Activated CD4-positive, alpha-beta T cell treated with anti-CD3 and anti-CD28 coated beads, Interleukin-2, amount 10 ng/mL, durations not matched to agents 7 days and 5 days (primary cell): ENCODE measurements at regions not wholly inside any gene's neighbourhood (a gene's known extent, or its start where the extent isn't known, plus 50 kb on each side); places are given as distances from the start of the nearest gene placed in this dataset.
"Not testable (repeated sequence)": the region's sequence is repeated elsewhere in the genome, so short reads cannot be mapped to it uniquely, and the experiment has no call there.

Experiments
- CTCF ChIA-PET: fragments of 350-600 bp; sonication (Branson Sonifier 250); formaldehyde crosslinking; loops from one replicate; lab custom pipeline; 2021; ENCODE audit warnings: antibody characterized with exemption; lab: Charles Lee
- POLR2A ChIA-PET: fragments of 350-600 bp; sonication (Branson Sonifier 250); formaldehyde crosslinking; loops from one replicate; lab custom pipeline; 2021; ENCODE audit warnings: antibody characterized with exemption; lab: Charles Lee
- DNase-seq: peaks from one replicate; pipeline ENCODE4 v3.0.0-alpha.2; 2020
- H3K27ac Mint-ChIP-seq: one replicate; pipeline ENCODE4 v1.8.0; 2021; ENCODE audit warnings: mild to moderate bottlenecking, moderate library complexity, mixed read lengths
- H3K27me3 Mint-ChIP-seq: one replicate; pipeline ENCODE4 v1.8.0; 2021; ENCODE audit warnings: mixed read lengths
- H3K36me3 Mint-ChIP-seq: one replicate; pipeline ENCODE4 v1.8.0; 2021; ENCODE audit warnings: low read depth, mixed read lengths
- H3K4me1 Mint-ChIP-seq: one replicate; pipeline ENCODE4 v1.8.0; 2021; ENCODE audit warnings: mixed read lengths
- H3K4me3 Mint-ChIP-seq: one replicate; pipeline ENCODE4 v1.8.0; 2021; ENCODE audit warnings: mild to moderate bottlenecking, moderate library complexity, mixed read lengths
- H3K9me3 Mint-ChIP-seq: one replicate; pipeline ENCODE4 v1.8.0; 2021; ENCODE audit warnings: mixed read lengths

GRCh38 chr18:39453882-39454281 lies 1888.3 kb upstream of the CELF4 start:
- H3K9me3 Mint-ChIP-seq, result no peaks in the 10 kb centered on the region
- H3K36me3 Mint-ChIP-seq, result no peaks in the 10 kb centered on the region
- CTCF ChIA-PET, result no interaction called here
- no peak overlapping the region for H3K4me3 Mint-ChIP-seq
- H3K4me1 Mint-ChIP-seq, result peaks cover 9% of the 10 kb centered on the region
- POLR2A ChIA-PET, result no interaction called here
- no peak overlapping the region for H3K27ac Mint-ChIP-seq
- no peak for DNase-seq
- H3K27me3 Mint-ChIP-seq, result no peaks in the 10 kb centered on the region

- no peaks in the 10 kb centered on the region for H3K36me3 Mint-ChIP-seq
- no peaks in the 10 kb centered on the region for H3K27me3 Mint-ChIP-seq
- peaks cover 9% of the 10 kb centered on the region for H3K4me1 Mint-ChIP-seq
- CTCF ChIA-PET, result no interaction called here
- no peaks in the 10 kb centered on the region for H3K9me3 Mint-ChIP-seq
- H3K4me3 Mint-ChIP-seq, result no peak overlapping the region
- POLR2A ChIA-PET, result no interaction called here
- DNase-seq, result no peak
- no peak overlapping the region for H3K27ac Mint-ChIP-seq
Measured at GRCh38 chr18:39453356-39453755, 1887.8 kb upstream of the CELF4 start.

GRCh38 chr18:39450958-39451357 lies 1885.4 kb upstream of the CELF4 start:
- no peak overlapping the region for H3K4me3 Mint-ChIP-seq
- POLR2A ChIA-PET, result no interaction called here

DNA sequence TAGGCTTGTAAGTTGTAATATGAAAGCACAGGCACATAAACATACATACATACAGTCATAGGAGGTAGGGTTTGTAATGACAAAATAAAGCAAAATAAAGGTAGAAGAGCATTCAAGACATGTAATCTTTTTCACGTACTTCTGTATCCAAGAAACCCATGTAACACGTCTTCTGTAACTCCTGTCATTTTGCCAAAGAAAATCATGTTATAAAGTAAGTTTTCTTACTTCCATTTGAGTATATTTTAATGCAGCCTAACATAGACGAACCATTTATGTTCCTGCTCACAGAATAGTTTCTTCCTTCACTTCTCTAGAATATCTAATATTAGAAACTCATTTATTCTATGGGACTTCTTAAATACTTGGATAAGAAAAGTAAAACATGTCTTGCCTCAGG lies 1884.0 kb upstream of the CELF4 start:
- POLR2A ChIA-PET, result no interaction called here
- H3K27me3 Mint-ChIP-seq, result no peaks in the 10 kb centered on the region

More at GRCh38 chr18:39450958-39451357, 1885.4 kb upstream of the CELF4 start:
- Mint-ChIP-seq H3K27me3 (no peaks in the 10 kb centered on the region), H3K9me3 (peaks cover 4% of the 10 kb centered on the region), H3K27ac (no peak overlapping the region), H3K4me1 (peaks cover 9% of the 10 kb centered on the region), H3K36me3 (no peaks in the 10 kb centered on the region)
- no peak for DNase-seq
- CTCF ChIA-PET, result no interaction called here

GRCh38 chr18:39448942-39449341 lies 1883.3 kb upstream of the CELF4 start:
- Mint-ChIP-seq H3K9me3 (peaks cover 5% of the 10 kb centered on the region), H3K36me3 (no peaks in the 10 kb centered on the region), H3K27me3 (no peaks in the 10 kb centered on the region), H3K4me1 (peaks cover 11% of the 10 kb centered on the region), H3K4me3 (no peak overlapping the region), H3K27ac (no peak overlapping the region)
- no peak for DNase-seq
- POLR2A ChIA-PET, result no interaction called here
- CTCF ChIA-PET, result no interaction called here

More for the DNA sequence above, 1884.0 kb upstream of the CELF4 start:
- peaks cover 14% of the 10 kb centered on the region for H3K4me1 Mint-ChIP-seq
- no peak for DNase-seq
- H3K36me3 Mint-ChIP-seq, result no peaks in the 10 kb centered on the region
- no peak overlapping the region for H3K4me3 Mint-ChIP-seq
- peaks cover 5% of the 10 kb centered on the region for H3K9me3 Mint-ChIP-seq
- CTCF ChIA-PET, result no interaction called here
- no peak overlapping the region for H3K27ac Mint-ChIP-seq

GRCh38 chr18:39444957-39445356 lies 1879.4 kb upstream of the CELF4 start:
- H3K27ac Mint-ChIP-seq, DNase-seq, H3K27me3 Mint-ChIP-seq, POLR2A ChIA-PET, H3K4me3 Mint-ChIP-seq, H3K9me3 Mint-ChIP-seq, CTCF ChIA-PET, H3K36me3 Mint-ChIP-seq, H3K4me1 Mint-ChIP-seq: not testable (repeated sequence)

GRCh38 chr18:39441648-39442047 lies 1876.0 kb upstream of the CELF4 start:
- H3K36me3 Mint-ChIP-seq, result no peaks in the 10 kb centered on the region
- no peak overlapping the region for H3K4me3 Mint-ChIP-seq
- POLR2A ChIA-PET, result no interaction called here
- no peak overlapping the region for H3K27ac Mint-ChIP-seq
- H3K4me1 Mint-ChIP-seq, result peaks cover 5% of the 10 kb centered on the region
- no peaks in the 10 kb centered on the region for H3K27me3 Mint-ChIP-seq
- no peak for DNase-seq
- H3K9me3 Mint-ChIP-seq, result peaks cover 7% of the 10 kb centered on the region
- CTCF ChIA-PET, result no interaction called here

DNA sequence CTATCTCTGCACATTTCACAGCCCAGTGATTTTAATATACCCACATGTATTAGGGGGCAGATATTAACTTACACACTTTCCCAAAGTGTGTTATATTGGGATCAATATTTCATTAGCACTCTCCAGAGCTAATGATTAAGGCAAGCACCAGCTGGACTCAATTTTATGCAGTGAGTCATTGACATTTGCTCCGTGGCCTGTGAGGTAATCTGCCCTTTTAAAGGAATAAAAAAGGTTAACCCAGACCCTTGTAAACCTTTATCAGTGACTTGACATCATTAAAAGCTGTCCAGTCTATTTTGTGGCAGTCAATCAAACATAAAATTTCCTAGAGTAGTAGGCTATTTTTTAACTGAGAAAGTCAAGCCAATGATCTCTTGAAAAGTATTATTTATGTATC lies 1870.4 kb upstream of the CELF4 start:
- no peaks in the 10 kb centered on the region for H3K36me3 Mint-ChIP-seq
- no peak overlapping the region for H3K4me3 Mint-ChIP-seq
- H3K4me1 Mint-ChIP-seq, result no peaks in the 10 kb centered on the region
- H3K27ac Mint-ChIP-seq, result no peak overlapping the region
- ChIA-PET POLR2A (no interaction called here), CTCF (interaction anchor here (1.1 kb wide), 1 partner anchor 13 kb away, joined by 3 read pairs; no protein-coding TSS in a partner anchor)
- DNase-seq, result no peak
- H3K27me3 Mint-ChIP-seq, result no peaks in the 10 kb centered on the region
- peaks cover 4% of the 10 kb centered on the region for H3K9me3 Mint-ChIP-seq

- H3K4me3 Mint-ChIP-seq, result no peak overlapping the region
Measured at GRCh38 chr18:39435209-39435608, 1869.6 kb upstream of the CELF4 start.

DNA sequence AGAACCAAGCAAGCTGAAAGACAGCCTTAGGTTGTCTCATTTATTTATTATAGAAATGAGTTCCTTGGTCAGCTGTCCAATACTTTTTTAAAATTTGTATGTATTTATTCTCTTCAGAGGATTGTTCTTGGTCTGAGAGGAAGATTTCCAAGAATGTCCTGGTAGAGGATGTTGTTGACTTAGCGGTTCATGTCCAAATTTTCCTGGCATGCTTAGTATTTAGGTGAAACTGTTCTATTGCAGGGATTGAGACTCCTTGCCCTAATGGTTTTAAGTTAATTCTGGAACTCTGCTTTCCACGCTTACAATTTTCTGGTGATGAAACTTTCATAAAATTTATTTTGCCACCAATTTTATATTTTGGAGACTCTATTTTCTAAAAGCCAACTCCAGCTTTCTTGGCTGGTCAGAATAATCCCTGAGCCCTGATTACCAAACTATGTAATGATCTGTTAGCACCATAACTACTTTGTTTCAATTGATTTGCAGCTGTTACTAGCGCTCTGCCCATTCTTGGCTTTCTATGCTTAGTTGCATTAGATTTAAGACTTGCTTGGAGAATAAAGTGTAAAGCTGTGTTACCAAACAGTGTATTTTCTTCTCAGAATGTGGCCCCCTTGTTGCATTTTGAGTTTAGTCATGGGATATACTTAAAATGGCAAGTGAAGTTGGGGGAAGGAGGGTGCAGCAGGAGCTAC lies 1868.8 kb upstream of the CELF4 start:
- Mint-ChIP-seq H3K4me3 (no peak overlapping the region), H3K27me3 (no peaks in the 10 kb centered on the region), H3K4me1 (no peaks in the 10 kb centered on the region), H3K27ac (no peak overlapping the region), H3K36me3 (no peaks in the 10 kb centered on the region), H3K9me3 (peaks cover 2% of the 10 kb centered on the region)
- POLR2A ChIA-PET, result no interaction called here
- DNase-seq, result no peak
- CTCF ChIA-PET, result no interaction called here

More at GRCh38 chr18:39435209-39435608, 1869.6 kb upstream of the CELF4 start:
- ChIA-PET CTCF (interaction anchor here (1.1 kb wide), 1 partner anchor 12 kb away, joined by 3 read pairs; no protein-coding TSS in a partner anchor), POLR2A (no interaction called here)
- no peaks in the 10 kb centered on the region for H3K4me1 Mint-ChIP-seq
- H3K27ac Mint-ChIP-seq, result no peak overlapping the region
- no peaks in the 10 kb centered on the region for H3K36me3 Mint-ChIP-seq
- DNase-seq, result no peak
- peaks cover 4% of the 10 kb centered on the region for H3K9me3 Mint-ChIP-seq
- H3K27me3 Mint-ChIP-seq, result no peaks in the 10 kb centered on the region

DNA sequence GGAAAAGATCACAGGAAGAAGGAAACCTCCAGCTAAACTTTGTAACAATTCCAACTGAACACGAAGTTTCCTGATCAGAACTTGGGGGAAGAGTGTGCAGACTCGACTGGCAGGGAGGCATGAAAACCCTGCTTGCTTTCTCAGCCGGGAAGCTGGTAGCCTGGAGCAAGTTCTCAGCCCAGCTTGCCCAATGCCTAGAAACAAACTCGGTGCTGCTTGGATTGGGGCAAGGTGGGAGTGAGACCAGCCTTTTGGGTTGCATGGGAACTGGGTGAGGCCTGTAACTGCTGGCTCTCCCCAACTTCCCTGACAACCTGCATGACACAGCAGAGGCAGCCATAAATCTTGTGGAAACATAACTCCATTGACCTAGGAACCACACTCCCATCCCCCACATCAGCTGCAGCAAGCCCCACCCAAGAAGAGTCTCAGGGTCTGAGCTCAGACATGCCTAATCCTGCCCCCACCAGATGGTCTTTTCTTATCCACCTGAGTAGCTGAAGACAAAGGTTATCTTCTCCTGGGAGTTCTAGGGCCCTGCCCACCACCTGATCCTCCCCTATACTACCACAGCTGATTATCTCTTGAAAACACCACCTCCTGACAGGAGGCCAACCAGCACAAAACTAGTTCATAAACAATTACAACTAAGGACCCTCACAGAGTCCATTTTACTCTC lies 1859.7 kb upstream of the CELF4 start:
- Mint-ChIP-seq H3K4me3 (no peak overlapping the region), H3K9me3 (peaks cover 10% of the 10 kb centered on the region), H3K27ac (no peak overlapping the region), H3K36me3 (no peaks in the 10 kb centered on the region), H3K27me3 (no peaks in the 10 kb centered on the region), H3K4me1 (no peaks in the 10 kb centered on the region)
- POLR2A ChIA-PET, result no interaction called here
- CTCF ChIA-PET, result no interaction called here
- no peak for DNase-seq

DNA sequence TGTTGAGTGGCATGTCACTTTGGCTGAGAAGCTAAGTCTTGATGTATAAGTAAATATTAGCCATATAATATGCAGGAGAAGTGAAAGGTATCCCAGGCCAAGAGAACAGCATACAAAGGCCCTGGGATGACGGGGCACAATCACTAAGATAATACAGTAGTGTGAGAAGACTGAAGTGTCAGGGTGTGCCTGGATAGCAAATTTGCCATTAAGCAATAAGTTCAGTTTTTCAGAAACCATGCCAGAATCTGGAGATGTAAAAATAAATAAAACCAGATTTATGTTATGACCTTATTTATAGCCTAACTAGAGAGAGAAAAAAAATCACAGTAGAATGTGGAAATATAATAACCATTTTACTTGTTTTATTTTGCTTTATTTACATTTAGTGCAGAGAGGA lies 1858.7 kb upstream of the CELF4 start:
- Mint-ChIP-seq H3K36me3 (no peaks in the 10 kb centered on the region), H3K27ac (no peak overlapping the region), H3K9me3 (peaks cover 10% of the 10 kb centered on the region), H3K4me1 (no peaks in the 10 kb centered on the region), H3K27me3 (no peaks in the 10 kb centered on the region), H3K4me3 (no peak overlapping the region)
- POLR2A ChIA-PET, result no interaction called here
- no peak for DNase-seq
- CTCF ChIA-PET, result no interaction called here

DNA sequence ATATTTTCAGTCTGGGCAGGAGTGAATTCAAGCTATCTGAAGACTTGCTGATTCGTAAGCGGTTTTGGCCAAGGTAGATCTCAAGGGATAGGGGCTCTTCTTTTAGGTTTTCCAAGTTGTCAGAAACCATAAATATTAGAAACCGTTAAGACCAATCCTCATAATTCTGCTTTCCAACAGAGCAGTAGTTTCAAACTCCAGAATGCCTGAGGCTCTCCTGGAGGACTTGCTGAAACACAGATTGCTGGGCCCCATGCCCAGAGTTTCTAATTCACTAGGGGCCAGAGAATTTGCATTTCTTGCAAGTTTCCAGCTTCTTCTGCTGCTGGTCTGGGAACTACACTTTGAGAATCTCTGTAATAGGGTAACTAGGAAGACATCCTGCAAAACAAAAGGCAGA lies 1855.7 kb upstream of the CELF4 start:
- ChIA-PET POLR2A (no interaction called here), CTCF (no interaction called here)
- H3K27ac Mint-ChIP-seq, result no peak overlapping the region
- no peaks in the 10 kb centered on the region for H3K27me3 Mint-ChIP-seq
- no peaks in the 10 kb centered on the region for H3K4me1 Mint-ChIP-seq
- DNase-seq, result no peak
- H3K4me3 Mint-ChIP-seq, result no peak overlapping the region
- H3K36me3 Mint-ChIP-seq, result no peaks in the 10 kb centered on the region
- no peaks in the 10 kb centered on the region for H3K9me3 Mint-ChIP-seq
